ENCODE measurements at regions not wholly inside any gene's neighbourhood (a gene's known extent, or its start where the extent isn't known, plus 50 kb on each side); places are given as distances from the start of the nearest gene placed in this dataset.

GRCh38 chr4:103329642-103330041, 131.5 kb upstream of the CENPE start:
- no peak for TF ChIP-seq CTCF (IDR thresholded peaks at IDR 0.05; ENCODE audit: low read depth, low read length, missing control alignments)
- DNase-seq (ENCODE audit: low read depth) = no peak
- in situ Hi-C loops (cut with HindIII; ENCODE audit: low sequenced_read_pairs) = no loop called here
- H3K4me3 ChIP-seq (ENCODE audit: low read depth, low read length) = no peak overlapping the region

- in situ Hi-C loops (cut with HindIII; ENCODE audit: low sequenced_read_pairs) = no loop called here
- no peak overlapping the region for H3K4me3 ChIP-seq (ENCODE audit: low read depth, low read length)
- no peak for TF ChIP-seq CTCF (IDR thresholded peaks at IDR 0.05; ENCODE audit: low read depth, low read length, missing control alignments)
- no peak for DNase-seq (ENCODE audit: low read depth)
These were observed 126.7 kb upstream of the CENPE start for GRCh38 chr4:103324811-103325210.

- in situ Hi-C loops (cut with HindIII; ENCODE audit: low sequenced_read_pairs) = no loop called here
- no peak for TF ChIP-seq CTCF (IDR thresholded peaks at IDR 0.05; ENCODE audit: low read depth, low read length, missing control alignments)
- no peak overlapping the region for H3K4me3 ChIP-seq (ENCODE audit: low read depth, low read length)
- DNase-seq (ENCODE audit: low read depth) = no peak
These were observed 120.2 kb upstream of the CENPE start for GRCh38 chr4:103318327-103318726.

GRCh38 chr4:103308248-103308561, 110.1 kb upstream of the CENPE start:
- no peak for DNase-seq (ENCODE audit: low read depth)
- in situ Hi-C loops (cut with HindIII; ENCODE audit: low sequenced_read_pairs) = no loop called here
- H3K4me3 ChIP-seq (ENCODE audit: low read depth, low read length) = no peak overlapping the region
- no peak for TF ChIP-seq CTCF (IDR thresholded peaks at IDR 0.05; ENCODE audit: low read depth, low read length, missing control alignments)

GRCh38 chr4:103307453-103308247, 109.5 kb upstream of the CENPE start:
- no peak overlapping the region for H3K4me3 ChIP-seq (ENCODE audit: low read depth, low read length)
- TF ChIP-seq CTCF (IDR thresholded peaks at IDR 0.05; ENCODE audit: low read depth, low read length, missing control alignments) = no peak
- DNase-seq (ENCODE audit: low read depth) = no peak
- in situ Hi-C loops (cut with HindIII; ENCODE audit: low sequenced_read_pairs) = no loop called here

GRCh38 chr4:103306870-103307375, 108.8 kb upstream of the CENPE start:
- no peak for TF ChIP-seq CTCF (IDR thresholded peaks at IDR 0.05; ENCODE audit: low read depth, low read length, missing control alignments)
- in situ Hi-C loops (cut with HindIII; ENCODE audit: low sequenced_read_pairs) = no loop called here
- no peak overlapping the region for H3K4me3 ChIP-seq (ENCODE audit: low read depth, low read length)
- no peak for DNase-seq (ENCODE audit: low read depth)

Data from astrocyte of the cerebellum (primary cell).